Neural progenitor cell (in vitro differentiated cells): ENCODE measurements at regions not wholly inside any gene's neighbourhood (a gene's known extent, or its start where the extent isn't known, plus 50 kb on each side); places are given as distances from the start of the nearest gene placed in this dataset.

Experiments used
- EZH2 ChIP-seq: fragments of 200-600 bp; sonication (generic); IDR thresholded peaks from 2 replicates; pipeline ENCODE4 v1.6.1; 2017; ENCODE audit warnings: antibody characterized with exemption, mild to moderate bottlenecking, moderate library complexity
- EZH2phosphoT487 ChIP-seq: fragments of 200-600 bp; sonication (generic); IDR thresholded peaks from 2 replicates; pipeline ENCODE4 v1.6.1; 2017; ENCODE audit warnings: antibody characterized with exemption
- TF ChIP-seq, protein P1 (sequence below): fragments of 200-600 bp; sonication (generic); IDR thresholded peaks from 2 replicates; pipeline ENCODE4 v1.5.1; 2017; ENCODE audit warnings: antibody characterized with exemption, mild to moderate bottlenecking

DNA sequence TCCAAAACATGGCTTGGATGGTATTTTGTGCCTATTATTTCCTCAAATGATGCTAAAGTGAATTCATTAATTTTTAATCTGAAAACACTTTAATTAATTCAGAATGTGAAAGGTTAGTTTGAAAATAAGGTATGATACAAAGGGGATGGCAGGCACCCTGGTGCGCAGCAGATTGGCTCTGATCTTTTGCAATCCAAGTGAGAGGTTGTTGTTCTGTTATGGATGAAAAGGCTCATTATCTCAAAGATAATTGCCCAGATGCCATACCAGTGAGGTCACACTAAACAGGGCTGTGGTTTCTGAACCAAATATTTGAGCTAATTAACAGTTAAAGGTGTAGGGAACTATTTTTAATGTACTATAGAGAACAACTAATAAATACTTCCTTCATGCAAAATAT is 504.9 kb downstream of the RAPGEF2 start:
- TF ChIP-seq, protein P1, sequence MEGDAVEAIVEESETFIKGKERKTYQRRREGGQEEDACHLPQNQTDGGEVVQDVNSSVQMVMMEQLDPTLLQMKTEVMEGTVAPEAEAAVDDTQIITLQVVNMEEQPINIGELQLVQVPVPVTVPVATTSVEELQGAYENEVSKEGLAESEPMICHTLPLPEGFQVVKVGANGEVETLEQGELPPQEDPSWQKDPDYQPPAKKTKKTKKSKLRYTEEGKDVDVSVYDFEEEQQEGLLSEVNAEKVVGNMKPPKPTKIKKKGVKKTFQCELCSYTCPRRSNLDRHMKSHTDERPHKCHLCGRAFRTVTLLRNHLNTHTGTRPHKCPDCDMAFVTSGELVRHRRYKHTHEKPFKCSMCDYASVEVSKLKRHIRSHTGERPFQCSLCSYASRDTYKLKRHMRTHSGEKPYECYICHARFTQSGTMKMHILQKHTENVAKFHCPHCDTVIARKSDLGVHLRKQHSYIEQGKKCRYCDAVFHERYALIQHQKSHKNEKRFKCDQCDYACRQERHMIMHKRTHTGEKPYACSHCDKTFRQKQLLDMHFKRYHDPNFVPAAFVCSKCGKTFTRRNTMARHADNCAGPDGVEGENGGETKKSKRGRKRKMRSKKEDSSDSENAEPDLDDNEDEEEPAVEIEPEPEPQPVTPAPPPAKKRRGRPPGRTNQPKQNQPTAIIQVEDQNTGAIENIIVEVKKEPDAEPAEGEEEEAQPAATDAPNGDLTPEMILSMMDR, result no peak
- no peak for TF ChIP-seq EZH2
- no peak for TF ChIP-seq EZH2phosphoT487
